Skeletal muscle tissue (tissue), 3 donors: ENCODE measurements at regions not wholly inside any gene's neighbourhood (a gene's known extent, or its start where the extent isn't known, plus 50 kb on each side); places are given as distances from the start of the nearest gene placed in this dataset.
"Not testable (repeated sequence)": the region's sequence is repeated elsewhere in the genome, so short reads cannot be mapped to it uniquely, and the experiment has no call there.

Source experiments
- H3K27ac ChIP-seq: one replicate; pipeline ENCODE4 v1.7.0; 2013; ENCODE audit warnings: mild to moderate bottlenecking, low read depth, low read length, inconsistent platforms
- H3K27me3 ChIP-seq, 3 donors: one replicate each; pipeline ENCODE4 v1.7.0; 2013; ENCODE audit warnings: low read length in 3 of 3; ENCODE audit not compliant: control insufficient read depth in 3 of 3, insufficient read depth in 3 of 3
- H3K36me3 ChIP-seq, 3 donors: one replicate each; pipeline ENCODE4 v1.7.0; 2013; ENCODE audit warnings: low read length in 3 of 3; ENCODE audit not compliant: control insufficient read depth in 3 of 3, insufficient read depth in 3 of 3
- H3K4me1 ChIP-seq, 3 donors: one replicate each; pipeline ENCODE4 v1.7.0; 2013; ENCODE audit warnings: low read length in 3 of 3, mild to moderate bottlenecking in 3 of 3; ENCODE audit not compliant: control insufficient read depth in 3 of 3, insufficient read depth in 3 of 3
- H3K4me3 ChIP-seq, 3 donors: one replicate each; pipeline ENCODE4 v1.7.0; 2013; ENCODE audit warnings: low read length in 3 of 3
- H3K9ac ChIP-seq, 3 donors: one replicate each; pipeline ENCODE4 v1.7.0; 2013; ENCODE audit warnings: low read length in 3 of 3, mild to moderate bottlenecking in 3 of 3, moderate library complexity in 2 of 3, low read depth in 1 of 3
- H3K9me3 ChIP-seq, 3 donors: one replicate each; pipeline ENCODE4 v1.7.0; 2013; ENCODE audit warnings: low read length in 3 of 3; ENCODE audit not compliant: control insufficient read depth in 3 of 3
- donor health status: Osteomylitis.

- no peaks in the 10 kb centered on the region for H3K4me1 ChIP-seq
- H3K27ac ChIP-seq, result no peak overlapping the region
- no peaks in the 10 kb centered on the region for H3K9me3 ChIP-seq
- no peaks in the 10 kb centered on the region for H3K27me3 ChIP-seq
- H3K4me3 ChIP-seq, result no peak overlapping the region
- H3K9ac ChIP-seq, result no peak overlapping the region
- no peaks in the 10 kb centered on the region for H3K36me3 ChIP-seq
These were observed 91.4 kb downstream of the MTERF1 start for GRCh38 chr7:91789086-91789485.

- no peaks in the 10 kb centered on the region for H3K4me1 ChIP-seq
These were observed 90.9 kb downstream of the MTERF1 start for GRCh38 chr7:91789558-91789957.

GRCh38 chr7:91790646-91791045 lies 89.9 kb downstream of the MTERF1 start:
- H3K9ac ChIP-seq, H3K36me3 ChIP-seq, H3K27me3 ChIP-seq, H3K27ac ChIP-seq, H3K4me1 ChIP-seq, H3K4me3 ChIP-seq, H3K9me3 ChIP-seq: not testable (repeated sequence)

More at GRCh38 chr7:91789558-91789957, 90.9 kb downstream of the MTERF1 start:
- Histone ChIP-seq H3K4me3 (no peak overlapping the region), H3K27ac (no peak overlapping the region), H3K9me3 (no peaks in the 10 kb centered on the region), H3K9ac (no peak overlapping the region), H3K36me3 (no peaks in the 10 kb centered on the region), H3K27me3 (no peaks in the 10 kb centered on the region)

- H3K27ac ChIP-seq, result no peak overlapping the region
- no peaks in the 10 kb centered on the region for H3K27me3 ChIP-seq
- no peak overlapping the region for H3K9ac ChIP-seq
- H3K36me3 ChIP-seq, result no peaks in the 10 kb centered on the region
- no peaks in the 10 kb centered on the region for H3K9me3 ChIP-seq
- no peaks in the 10 kb centered on the region for H3K4me1 ChIP-seq
- H3K4me3 ChIP-seq, result no peak overlapping the region
These were observed 84.4 kb downstream of the MTERF1 start for GRCh38 chr7:91796122-91796521.

GRCh38 chr7:91798425-91798824 lies 82.1 kb downstream of the MTERF1 start:
- no peaks in the 10 kb centered on the region for H3K4me1 ChIP-seq
- no peaks in the 10 kb centered on the region for H3K36me3 ChIP-seq
- no peak overlapping the region for H3K9ac ChIP-seq
- no peaks in the 10 kb centered on the region for H3K9me3 ChIP-seq
- H3K27me3 ChIP-seq, result no peaks in the 10 kb centered on the region
- no peak overlapping the region for H3K27ac ChIP-seq
- no peak overlapping the region for H3K4me3 ChIP-seq

GRCh38 chr7:91800389-91800788 lies 80.1 kb downstream of the MTERF1 start:
- Histone ChIP-seq H3K4me3 (no peak overlapping the region), H3K27ac (no peak overlapping the region), H3K36me3 (no peaks in the 10 kb centered on the region), H3K4me1 (no peaks in the 10 kb centered on the region), H3K27me3 (no peaks in the 10 kb centered on the region), H3K9me3 (no peaks in the 10 kb centered on the region), H3K9ac (no peak overlapping the region)

GRCh38 chr7:91801331-91801983 lies 79.0 kb downstream of the MTERF1 start:
- H3K27ac ChIP-seq, result no peak overlapping the region
- H3K9ac ChIP-seq, result no peak overlapping the region

GRCh38 chr7:91811236-91811635 lies 69.3 kb downstream of the MTERF1 start:
- Histone ChIP-seq H3K36me3 (no peaks in the 10 kb centered on the region), H3K4me1 (no peaks in the 10 kb centered on the region), H3K27me3 (no peaks in the 10 kb centered on the region), H3K27ac (no peak overlapping the region), H3K4me3 (no peak overlapping the region), H3K9ac (no peak overlapping the region), H3K9me3 (no peaks in the 10 kb centered on the region)

More at GRCh38 chr7:91801331-91801983, 79.0 kb downstream of the MTERF1 start:
- no peaks in the 10 kb centered on the region for H3K27me3 ChIP-seq
- H3K4me1 ChIP-seq, result no peaks in the 10 kb centered on the region
- H3K4me3 ChIP-seq, result no peak overlapping the region
- H3K9me3 ChIP-seq, result no peaks in the 10 kb centered on the region
- no peaks in the 10 kb centered on the region for H3K36me3 ChIP-seq

- Histone ChIP-seq H3K9me3 (no peaks in the 10 kb centered on the region), H3K4me1 (no peaks in the 10 kb centered on the region), H3K27ac (no peak overlapping the region), H3K27me3 (no peaks in the 10 kb centered on the region), H3K4me3 (no peak overlapping the region), H3K36me3 (no peaks in the 10 kb centered on the region), H3K9ac (no peak overlapping the region)
These were observed 68.9 kb downstream of the MTERF1 start for GRCh38 chr7:91811641-91812040.

- Histone ChIP-seq H3K9ac (no peak overlapping the region), H3K9me3 (no peaks in the 10 kb centered on the region), H3K27me3 (no peaks in the 10 kb centered on the region), H3K4me1 (no peaks in the 10 kb centered on the region), H3K4me3 (no peak overlapping the region), H3K27ac (no peak overlapping the region), H3K36me3 (no peaks in the 10 kb centered on the region)
These were observed 68.1 kb downstream of the MTERF1 start for GRCh38 chr7:91812388-91812787.
